ENCODE measurements at regions not wholly inside any gene's neighbourhood (a gene's known extent, or its start where the extent isn't known, plus 50 kb on each side); places are given as distances from the start of the nearest gene placed in this dataset.

DNA sequence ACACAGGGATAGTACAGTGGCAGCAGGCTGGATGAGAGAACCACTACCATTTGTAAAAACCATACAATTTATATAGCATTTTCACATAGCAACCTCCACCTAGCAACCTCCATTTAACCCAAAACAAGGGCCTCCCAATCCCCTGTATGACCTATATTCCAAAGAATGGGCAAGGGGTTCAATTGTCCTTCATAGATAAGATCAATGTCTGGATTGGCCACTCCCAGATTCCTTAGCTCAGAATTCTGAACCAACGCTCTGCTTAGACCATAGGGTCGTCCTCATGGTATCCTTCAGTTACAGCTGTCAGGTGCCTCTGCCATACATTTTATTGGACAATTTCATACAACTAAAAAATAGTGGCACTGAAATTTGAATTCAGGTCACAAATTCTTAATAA is 166.2 kb downstream of the KCTD12 start:
- Histone ChIP-seq H3K4me1 (ENCODE audit: control insufficient read depth, extremely low read depth, insufficient read depth, low read length) (no peaks in the 10 kb centered on the region), H3K36me3 (ENCODE audit: control insufficient read depth in 2 of 2, extremely low read depth in 1 of 2, insufficient read depth in 2 of 2, low read length in 2 of 2) (no peaks in the 10 kb centered on the region), H3K9me1 (ENCODE audit: control insufficient read depth, extremely low read depth, insufficient read depth, low read length) (no peaks in the 10 kb centered on the region), H3K27me3 (ENCODE audit: control insufficient read depth, extremely low read depth, insufficient read depth, low read length) (no peaks in the 10 kb centered on the region), H2AFZ (ENCODE audit: control insufficient read depth, low read length) (no peak overlapping the region), H3K27ac (ENCODE audit: control insufficient read depth, insufficient read depth, low read length) (no peak overlapping the region), H4K20me1 (ENCODE audit: control insufficient read depth, extremely low read depth, insufficient read depth, low read length) (no peaks in the 10 kb centered on the region), H3K9me3 (ENCODE audit: control insufficient read depth, low read depth, low read length) (no peaks in the 10 kb centered on the region), H3K4me2 (ENCODE audit: control insufficient read depth, extremely low read depth, insufficient read depth, low read depth, low read length) (no peak overlapping the region), H3K4me3 (ENCODE audit: control insufficient read depth in 2 of 3, extremely low read depth in 1 of 3, insufficient read depth in 2 of 3, low read depth in 1 of 3, low read length in 3 of 3) (no peak overlapping the region), H3K9ac (ENCODE audit: control insufficient read depth, extremely low read depth, insufficient read depth, low read length) (no peak overlapping the region), H3K79me2 (ENCODE audit: control insufficient read depth, insufficient read depth, low read length) (no peaks in the 10 kb centered on the region)
- TF ChIP-seq EZH2 (IDR thresholded peaks at IDR 0.05; ENCODE audit: low read length), result no peak
- TF ChIP-seq, protein P1, sequence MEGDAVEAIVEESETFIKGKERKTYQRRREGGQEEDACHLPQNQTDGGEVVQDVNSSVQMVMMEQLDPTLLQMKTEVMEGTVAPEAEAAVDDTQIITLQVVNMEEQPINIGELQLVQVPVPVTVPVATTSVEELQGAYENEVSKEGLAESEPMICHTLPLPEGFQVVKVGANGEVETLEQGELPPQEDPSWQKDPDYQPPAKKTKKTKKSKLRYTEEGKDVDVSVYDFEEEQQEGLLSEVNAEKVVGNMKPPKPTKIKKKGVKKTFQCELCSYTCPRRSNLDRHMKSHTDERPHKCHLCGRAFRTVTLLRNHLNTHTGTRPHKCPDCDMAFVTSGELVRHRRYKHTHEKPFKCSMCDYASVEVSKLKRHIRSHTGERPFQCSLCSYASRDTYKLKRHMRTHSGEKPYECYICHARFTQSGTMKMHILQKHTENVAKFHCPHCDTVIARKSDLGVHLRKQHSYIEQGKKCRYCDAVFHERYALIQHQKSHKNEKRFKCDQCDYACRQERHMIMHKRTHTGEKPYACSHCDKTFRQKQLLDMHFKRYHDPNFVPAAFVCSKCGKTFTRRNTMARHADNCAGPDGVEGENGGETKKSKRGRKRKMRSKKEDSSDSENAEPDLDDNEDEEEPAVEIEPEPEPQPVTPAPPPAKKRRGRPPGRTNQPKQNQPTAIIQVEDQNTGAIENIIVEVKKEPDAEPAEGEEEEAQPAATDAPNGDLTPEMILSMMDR (optimal IDR thresholded peaks at IDR 0.05 in 1 of 3, IDR thresholded peaks at IDR 0.05 in 1 of 3, conservative IDR thresholded peaks at IDR 0.05 in 1 of 3; ENCODE audit: extremely low read depth in 1 of 3, insufficient read depth in 2 of 3, low read length in 3 of 3), result peak in 1 of 3 experiments; percentile 1
- DNase-seq (ENCODE audit: low read depth, low spot score) (no peak), FAIRE-seq (no peak)
- dilution Hi-C loops (cut with MboI; ENCODE audit: extremely low pct_ligation_motif_present, low sequenced_read_pairs), result no loop called here

GRCh38 chr13:76717092-76717491 is 169.1 kb downstream of the KCTD12 start:
- no peak for DNase-seq (ENCODE audit: low read depth, low spot score)
- TF ChIP-seq EZH2 (IDR thresholded peaks at IDR 0.05; ENCODE audit: low read length), result no peak
- TF ChIP-seq, protein P1 (optimal IDR thresholded peaks at IDR 0.05 in 1 of 3, IDR thresholded peaks at IDR 0.05 in 1 of 3, conservative IDR thresholded peaks at IDR 0.05 in 1 of 3; ENCODE audit: extremely low read depth in 1 of 3, insufficient read depth in 2 of 3, low read length in 3 of 3), result no peak
- dilution Hi-C loops (cut with MboI; ENCODE audit: extremely low pct_ligation_motif_present, low sequenced_read_pairs), result no loop called here

More at GRCh38 chr13:76717092-76717491, 169.1 kb downstream of the KCTD12 start:
- Histone ChIP-seq H3K4me2 (ENCODE audit: control insufficient read depth, extremely low read depth, insufficient read depth, low read depth, low read length) (no peak overlapping the region), H2AFZ (ENCODE audit: control insufficient read depth, low read length) (no peak overlapping the region), H4K20me1 (ENCODE audit: control insufficient read depth, extremely low read depth, insufficient read depth, low read length) (no peaks in the 10 kb centered on the region), H3K9me3 (ENCODE audit: control insufficient read depth, low read depth, low read length) (no peaks in the 10 kb centered on the region), H3K79me2 (ENCODE audit: control insufficient read depth, insufficient read depth, low read length) (no peaks in the 10 kb centered on the region), H3K27ac (ENCODE audit: control insufficient read depth, insufficient read depth, low read length) (no peak overlapping the region), H3K4me3 (ENCODE audit: control insufficient read depth in 2 of 3, extremely low read depth in 1 of 3, insufficient read depth in 2 of 3, low read depth in 1 of 3, low read length in 3 of 3) (no peak overlapping the region), H3K36me3 (ENCODE audit: control insufficient read depth in 2 of 2, extremely low read depth in 1 of 2, insufficient read depth in 2 of 2, low read length in 2 of 2) (no peaks in the 10 kb centered on the region), H3K4me1 (ENCODE audit: control insufficient read depth, extremely low read depth, insufficient read depth, low read length) (no peaks in the 10 kb centered on the region), H3K9ac (ENCODE audit: control insufficient read depth, extremely low read depth, insufficient read depth, low read length) (no peak overlapping the region), H3K27me3 (ENCODE audit: control insufficient read depth, extremely low read depth, insufficient read depth, low read length) (no peaks in the 10 kb centered on the region), H3K9me1 (ENCODE audit: control insufficient read depth, extremely low read depth, insufficient read depth, low read length) (no peaks in the 10 kb centered on the region)
- no peak for FAIRE-seq
